GM18517 (cell line): ENCODE measurements at regions not wholly inside any gene's neighbourhood (a gene's known extent, or its start where the extent isn't known, plus 50 kb on each side); places are given as distances from the start of the nearest gene placed in this dataset.

Experiments used
- ATAC-seq: cut with Tn5 transposase; IDR thresholded peaks from one replicate; pipeline ENCODE4 v1.9.1; 2021; ENCODE audit warnings: mild to moderate bottlenecking, moderate library complexity; ENCODE audit not compliant: unreplicated experiment

DNA sequence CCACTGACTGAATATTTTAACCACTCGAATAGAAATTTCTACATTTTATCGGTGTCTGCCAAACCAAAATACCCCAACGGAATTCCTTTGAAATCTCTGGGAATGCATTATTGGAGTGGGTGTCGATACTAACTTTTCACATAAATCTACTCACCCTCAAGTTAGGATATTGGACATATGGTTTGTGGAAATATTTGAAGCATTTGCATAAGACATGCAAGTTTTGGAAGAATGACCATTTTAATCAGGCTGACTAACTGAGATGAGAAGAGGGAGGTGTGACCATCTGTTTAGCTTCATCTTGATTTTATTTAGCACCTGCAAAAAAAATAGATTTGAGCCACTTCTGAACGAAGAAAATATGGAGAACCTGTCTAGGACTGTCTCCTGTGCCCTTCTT, 61.2 kb downstream of the KLF6 start:
- no peak for ATAC-seq

GRCh38 chr10:3720228-3721019, 64.6 kb downstream of the KLF6 start:
- ATAC-seq = no peak

DNA sequence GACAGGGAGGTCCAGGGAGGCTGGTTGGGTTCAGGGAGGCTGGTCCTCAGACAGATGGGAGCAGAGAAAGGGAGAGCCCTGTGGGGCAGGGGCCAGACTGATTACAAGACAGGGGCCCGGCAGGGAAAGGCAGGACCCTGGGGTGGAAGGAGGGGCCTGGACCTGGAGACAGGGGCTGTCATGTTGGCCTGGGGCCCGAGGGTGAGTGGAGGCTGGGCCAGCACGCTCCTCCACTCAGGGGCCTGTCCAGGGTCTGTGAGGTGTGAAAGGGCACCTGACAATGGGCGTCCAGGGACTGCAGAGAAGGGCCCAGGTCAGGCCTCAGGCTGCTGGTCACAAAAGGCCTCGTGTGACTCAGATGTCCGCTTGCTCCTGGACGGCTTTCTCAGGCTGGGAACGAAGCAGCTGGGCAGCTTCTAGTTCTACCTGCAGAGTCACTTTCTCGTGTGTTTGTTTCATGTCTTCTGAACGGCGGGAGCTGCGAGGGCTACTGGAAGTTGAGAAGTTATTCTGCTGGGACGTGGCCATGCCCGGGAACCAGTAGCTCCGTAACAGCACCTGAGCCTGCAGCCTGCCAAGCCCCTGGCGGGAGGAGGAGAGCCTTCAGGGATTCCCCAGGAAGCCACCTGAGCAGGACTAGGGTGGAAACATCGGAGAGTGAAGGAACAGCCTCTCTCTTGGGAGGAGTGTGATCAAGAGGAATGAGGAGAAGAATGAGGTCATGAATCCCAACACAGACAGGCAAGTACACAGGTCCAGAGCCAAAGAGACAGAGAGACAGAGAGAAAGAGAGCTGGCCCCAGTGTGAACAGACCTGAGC, 65.8 kb downstream of the KLF6 start:
- ATAC-seq = no peak

DNA sequence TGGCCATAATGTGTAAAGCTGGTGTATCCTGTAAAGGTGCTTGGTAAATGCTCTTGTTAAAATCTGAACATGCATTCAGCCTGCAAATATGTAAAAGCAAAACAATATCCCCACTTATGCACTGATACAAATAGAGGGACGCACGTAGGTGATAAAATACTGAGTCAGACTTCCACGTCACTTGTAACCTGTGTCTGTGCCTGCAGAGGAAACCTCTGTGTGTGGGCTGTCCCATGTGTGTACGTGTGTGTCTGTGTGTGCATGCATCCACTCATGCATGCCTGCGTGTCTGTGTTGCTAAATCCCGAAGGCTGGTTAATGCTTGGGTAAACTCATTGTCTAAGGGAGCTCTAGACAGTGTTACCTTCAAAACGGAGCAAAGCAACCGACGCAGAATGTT, 68.9 kb downstream of the KLF6 start:
- ATAC-seq = no peak

GRCh38 chr10:3714967-3715366, 70.0 kb downstream of the KLF6 start:
- no peak for ATAC-seq

DNA sequence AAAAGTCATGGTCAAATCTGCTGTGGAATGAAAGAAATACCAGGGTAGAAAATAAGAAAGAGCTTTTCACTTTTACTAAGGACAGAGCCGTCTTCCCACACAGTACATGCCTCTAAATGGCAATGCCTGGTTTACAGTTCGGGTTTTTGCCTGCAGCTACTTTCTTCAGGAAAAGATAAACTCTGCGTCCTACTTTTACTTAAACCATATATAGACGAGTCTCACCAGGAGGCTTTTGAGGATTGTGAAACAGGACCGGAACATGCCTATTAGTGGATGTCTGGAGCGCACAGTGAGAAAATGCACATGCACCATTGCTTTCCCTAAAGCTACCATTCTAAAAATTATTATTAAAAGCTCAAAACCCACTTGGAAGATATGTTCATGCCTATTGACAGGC, 70.5 kb downstream of the KLF6 start:
- ATAC-seq = no peak

DNA sequence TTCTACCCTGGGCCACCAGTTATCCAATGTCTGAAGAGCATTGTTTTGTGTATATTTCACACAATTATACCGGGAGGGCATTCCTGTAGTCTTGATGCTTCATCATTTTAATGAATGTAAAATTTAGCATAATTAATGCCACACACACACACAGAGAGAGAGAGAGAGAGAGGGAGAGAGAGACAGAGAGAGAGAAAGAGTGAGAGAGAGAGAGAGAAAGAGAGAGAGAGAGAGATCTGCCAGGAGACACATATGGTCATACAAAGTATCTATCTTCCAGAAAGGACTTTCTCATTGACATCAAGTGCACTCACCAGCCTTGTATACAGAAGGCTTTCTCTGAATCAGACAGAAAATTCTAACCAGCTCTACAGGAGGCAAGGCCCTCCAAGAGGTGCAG, 72.3 kb downstream of the KLF6 start:
- ATAC-seq = no peak

GRCh38 chr10:3711918-3712317, 73.1 kb downstream of the KLF6 start:
- ATAC-seq = no peak

GRCh38 chr10:3710764-3711163, 74.2 kb downstream of the KLF6 start:
- ATAC-seq = no peak

DNA sequence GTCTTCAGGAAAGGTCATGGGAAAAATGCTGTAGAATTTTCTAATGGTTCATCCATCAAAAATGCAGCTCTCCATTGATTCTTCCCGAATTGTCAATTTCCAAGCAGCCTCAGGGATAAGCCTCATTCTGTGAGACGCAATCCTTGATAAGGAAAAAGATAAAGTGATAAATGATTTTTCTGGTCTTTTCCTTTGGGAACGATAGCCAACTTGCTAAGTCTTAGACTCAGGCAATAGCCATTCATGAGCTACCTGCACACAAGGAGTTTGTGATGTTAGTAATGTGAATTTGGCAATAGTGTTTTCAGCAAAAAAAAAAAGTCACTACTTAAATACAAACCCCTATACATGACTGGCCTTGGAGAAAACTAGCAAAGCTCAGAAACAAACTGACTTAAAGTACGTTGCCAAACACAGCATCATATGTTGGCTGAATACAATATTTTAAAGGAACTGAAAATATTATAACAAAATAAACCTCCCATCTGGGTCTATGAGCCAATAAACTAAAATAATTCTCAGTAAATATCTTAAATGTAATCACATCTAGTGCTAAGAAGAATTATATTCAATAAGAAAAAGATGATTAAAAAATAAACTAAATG, 75.5 kb downstream of the KLF6 start:
- ATAC-seq = no peak

DNA sequence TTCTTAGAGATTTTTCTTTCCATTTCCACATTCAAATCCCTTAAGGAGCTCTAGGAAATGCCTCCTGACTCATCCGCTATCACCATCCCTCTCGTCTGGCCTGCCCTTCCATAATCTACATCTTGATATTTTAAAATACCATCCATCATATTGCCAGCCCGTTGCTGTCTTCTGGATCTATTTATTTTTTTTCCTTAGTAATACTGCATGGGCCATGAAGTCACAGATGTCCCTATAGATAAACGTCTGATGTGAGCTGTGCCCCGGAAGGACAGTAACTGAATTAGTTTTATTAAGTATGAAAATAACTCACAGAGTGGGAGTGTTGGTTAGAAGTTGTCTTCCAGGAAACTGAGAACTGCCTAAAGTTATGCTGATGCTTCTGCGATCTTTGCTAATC, 76.2 kb downstream of the KLF6 start:
- ATAC-seq = no peak

GRCh38 chr10:3704565-3705325, 80.3 kb downstream of the KLF6 start:
- ATAC-seq = no peak

DNA sequence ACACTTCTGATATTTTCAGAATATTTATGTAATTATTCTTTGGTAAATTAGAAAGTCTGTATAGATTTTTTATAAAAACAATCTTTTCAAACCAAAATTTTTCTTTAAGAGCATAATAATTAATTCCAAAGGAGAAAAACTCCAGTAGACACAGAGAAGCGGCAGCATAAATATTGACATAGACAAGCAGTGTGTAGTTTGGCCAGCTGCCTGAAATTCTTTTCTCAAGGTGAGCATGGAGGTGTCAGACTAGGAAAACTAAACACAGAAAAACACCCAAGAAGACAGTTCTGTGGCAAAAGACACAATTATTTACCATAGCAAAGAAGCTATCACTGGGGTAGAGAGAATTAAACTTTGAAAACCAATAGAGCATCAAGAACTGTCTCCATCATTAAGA, 82.4 kb downstream of the KLF6 start:
- no peak for ATAC-seq

DNA sequence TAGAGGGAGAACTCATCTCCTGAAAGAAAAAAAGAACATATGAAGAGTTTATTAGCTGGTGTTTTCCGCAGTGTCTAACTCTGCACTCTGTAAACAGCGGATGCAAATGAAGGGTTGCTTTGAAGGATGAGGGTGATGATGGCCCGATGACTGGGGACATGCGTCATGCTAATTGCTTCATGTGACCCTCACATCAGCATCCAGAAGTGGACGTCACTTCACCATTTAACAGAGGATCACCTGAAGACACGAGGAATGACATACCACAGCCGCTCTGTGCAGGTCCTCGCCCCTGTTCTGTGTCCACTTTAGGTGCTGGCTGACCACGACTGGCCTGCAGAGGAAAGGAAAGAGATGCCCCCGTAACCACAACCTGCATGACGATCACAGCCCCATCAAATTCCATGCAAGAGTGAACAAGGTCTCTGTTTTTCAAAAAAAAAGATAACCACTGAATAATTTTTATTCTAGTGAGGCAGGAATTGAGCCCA, 82.9 kb downstream of the KLF6 start:
- no peak for ATAC-seq

GRCh38 chr10:3701491-3701890, 83.5 kb downstream of the KLF6 start:
- no peak for ATAC-seq

DNA sequence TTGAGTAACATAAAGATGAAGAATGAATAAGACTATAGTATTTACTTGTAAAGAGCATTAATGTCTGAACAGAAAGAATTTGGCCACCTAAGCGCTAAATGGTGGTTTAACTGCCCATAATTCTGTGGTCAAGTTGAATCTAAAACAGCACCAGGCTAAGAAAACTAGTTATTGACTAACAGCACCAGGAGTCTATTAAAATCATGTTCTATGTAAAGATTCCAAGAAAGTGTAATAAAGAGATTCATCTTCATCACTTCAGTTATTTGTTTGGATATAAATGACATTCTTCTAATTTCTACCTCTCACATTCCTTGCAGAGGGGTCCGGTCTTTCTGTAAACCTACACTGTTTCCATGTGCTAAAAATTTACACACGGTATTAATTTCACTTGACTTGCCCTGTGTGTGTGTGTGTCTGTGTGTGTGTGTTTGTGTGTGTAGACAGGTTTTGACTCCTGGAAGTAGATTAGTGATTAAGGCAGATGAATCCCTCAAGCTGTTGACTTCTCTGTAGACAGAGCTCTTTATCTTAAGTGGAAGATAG, 84.4 kb downstream of the KLF6 start:
- no peak for ATAC-seq

GRCh38 chr10:3699916-3700315, 85.1 kb downstream of the KLF6 start:
- ATAC-seq = no peak

GRCh38 chr10:3698312-3698711, 86.7 kb downstream of the KLF6 start:
- no peak for ATAC-seq

- no peak for ATAC-seq
These were observed 91.3 kb downstream of the KLF6 start for GRCh38 chr10:3693698-3694080.

- ATAC-seq = no peak
These were observed 91.8 kb downstream of the KLF6 start for GRCh38 chr10:3693022-3693697.
